ENCODE measurements at regions not wholly inside any gene's neighbourhood (a gene's known extent, or its start where the extent isn't known, plus 50 kb on each side); places are given as distances from the start of the nearest gene placed in this dataset.

DNA sequence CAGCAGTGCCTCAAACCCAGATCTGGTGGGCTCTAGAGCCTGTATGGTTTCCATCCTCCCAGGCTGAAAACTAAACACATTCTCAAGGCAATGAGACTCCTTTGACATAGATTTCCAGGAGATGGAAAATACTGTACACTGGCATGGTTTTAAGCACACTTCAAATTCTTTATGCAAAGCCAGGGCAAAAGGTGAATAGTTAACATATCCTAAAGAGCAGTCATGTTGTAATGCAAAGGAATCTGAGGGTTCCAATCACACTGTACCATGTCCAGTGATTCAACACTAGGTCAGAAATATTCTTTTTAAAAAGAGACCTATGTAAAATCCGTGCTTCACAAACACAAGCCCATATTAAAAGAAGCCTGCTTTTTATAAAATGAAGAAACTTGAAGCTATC, 195.3 kb downstream of the QDPR start:
- Histone ChIP-seq H3K4me1 (ENCODE audit: low read depth, poor library complexity, severe bottlenecking) (no peaks in the 10 kb centered on the region), H3K4me2 (no peak overlapping the region)

DNA sequence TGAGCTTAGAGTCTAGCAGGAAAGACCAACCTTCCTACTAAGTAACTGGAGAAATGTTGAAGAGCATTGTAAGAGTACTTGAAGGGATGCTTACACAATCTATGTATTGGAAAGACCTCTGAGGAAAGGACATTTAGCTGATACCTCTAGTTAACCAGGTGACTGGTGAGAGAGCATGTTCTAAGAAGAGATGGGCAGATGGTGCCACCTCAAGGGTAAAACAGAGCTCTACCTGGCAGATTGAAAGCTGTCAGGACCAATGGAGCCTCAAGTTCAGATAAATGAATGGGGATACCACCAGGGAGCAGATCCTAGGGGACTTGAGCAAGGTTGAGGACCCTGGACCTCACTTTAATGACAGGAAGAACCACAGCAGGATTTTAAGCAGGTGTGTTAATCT, 196.4 kb downstream of the QDPR start:
- TF ChIP-seq CTCF (conservative IDR thresholded peaks at IDR 0.05; ENCODE audit: low read depth, low read length) = no peak
- no peaks in the 10 kb centered on the region for H3K36me3 ChIP-seq (ENCODE audit: insufficient read depth)
- no peak overlapping the region for H3K9ac ChIP-seq
- H3K4me3 ChIP-seq (IDR thresholded peaks at IDR 0.05; ENCODE audit: insufficient read depth, low read depth, low read length) = no peak overlapping the region
- no peak overlapping the region for H3K27ac ChIP-seq
- no peaks in the 10 kb centered on the region for H3K4me1 ChIP-seq (ENCODE audit: low read depth, poor library complexity, severe bottlenecking)
- H3K79me2 ChIP-seq (ENCODE audit: insufficient read depth, low read depth) = no peaks in the 10 kb centered on the region
- no peak overlapping the region for H3K4me2 ChIP-seq
- H2AFZ ChIP-seq (ENCODE audit: low read depth) = no peak overlapping the region
- no peaks in the 10 kb centered on the region for H4K20me1 ChIP-seq (ENCODE audit: insufficient read depth)
- no peaks in the 10 kb centered on the region for H3K27me3 ChIP-seq (ENCODE audit: insufficient read depth, low read depth)

More for the DNA sequence above, 195.3 kb downstream of the QDPR start:
- Histone ChIP-seq H3K27me3 (ENCODE audit: insufficient read depth, low read depth) (no peaks in the 10 kb centered on the region), H3K9ac (no peak overlapping the region), H3K4me3 (IDR thresholded peaks at IDR 0.05; ENCODE audit: insufficient read depth, low read depth, low read length) (no peak overlapping the region), H3K79me2 (ENCODE audit: insufficient read depth, low read depth) (no peaks in the 10 kb centered on the region), H3K27ac (no peak overlapping the region), H3K36me3 (ENCODE audit: insufficient read depth) (no peaks in the 10 kb centered on the region), H2AFZ (ENCODE audit: low read depth) (no peak overlapping the region), H4K20me1 (ENCODE audit: insufficient read depth) (no peaks in the 10 kb centered on the region)
- no peak for TF ChIP-seq CTCF (conservative IDR thresholded peaks at IDR 0.05; ENCODE audit: low read depth, low read length)

- Histone ChIP-seq H3K36me3 (ENCODE audit: insufficient read depth) (no peaks in the 10 kb centered on the region), H3K4me2 (no peak overlapping the region)
Observed at GRCh38 chr4:17313194-17313593, 198.7 kb downstream of the QDPR start.

DNA sequence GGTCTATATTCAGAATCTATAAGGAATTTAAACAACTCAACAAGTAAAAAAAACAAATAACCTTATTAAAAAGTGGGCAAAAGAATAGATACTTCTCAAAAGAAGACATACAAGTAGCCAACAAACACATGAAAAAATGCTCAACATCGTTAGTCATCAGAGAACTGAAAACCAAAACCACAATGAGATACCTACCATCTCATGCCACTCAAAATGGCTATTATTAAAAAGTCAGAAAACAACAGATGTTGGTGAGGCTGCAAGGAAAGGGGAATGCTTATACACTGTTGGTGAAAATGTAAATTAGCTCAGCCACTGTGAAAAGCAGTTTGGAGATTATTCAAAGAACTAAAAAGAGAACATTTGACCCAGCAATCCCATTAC, 201.6 kb downstream of the QDPR start:
- Histone ChIP-seq H3K4me1 (ENCODE audit: low read depth, poor library complexity, severe bottlenecking) (peaks cover 19% of the 10 kb centered on the region), H4K20me1 (ENCODE audit: insufficient read depth) (no peaks in the 10 kb centered on the region), H3K9ac (no peak overlapping the region), H3K27ac (peak overlapping the region; percentile 60), H3K4me2 (peak overlapping the region; percentile 29; the same call in 1 of the 2 replicates), H3K4me3 (IDR thresholded peaks at IDR 0.05; ENCODE audit: insufficient read depth, low read depth, low read length) (no peak overlapping the region), H3K27me3 (ENCODE audit: insufficient read depth, low read depth) (no peaks in the 10 kb centered on the region), H3K36me3 (ENCODE audit: insufficient read depth) (no peaks in the 10 kb centered on the region), H3K79me2 (ENCODE audit: insufficient read depth, low read depth) (no peaks in the 10 kb centered on the region), H2AFZ (ENCODE audit: low read depth) (no peak overlapping the region)
- TF ChIP-seq CTCF (conservative IDR thresholded peaks at IDR 0.05; ENCODE audit: low read depth, low read length) = no peak

More at GRCh38 chr4:17313194-17313593, 198.7 kb downstream of the QDPR start:
- peaks cover 19% of the 10 kb centered on the region for H3K4me1 ChIP-seq (ENCODE audit: low read depth, poor library complexity, severe bottlenecking)
- no peak overlapping the region for H3K4me3 ChIP-seq (IDR thresholded peaks at IDR 0.05; ENCODE audit: insufficient read depth, low read depth, low read length)
- H3K9ac ChIP-seq = no peak overlapping the region
- H2AFZ ChIP-seq (ENCODE audit: low read depth) = no peak overlapping the region
- no peaks in the 10 kb centered on the region for H3K27me3 ChIP-seq (ENCODE audit: insufficient read depth, low read depth)
- no peaks in the 10 kb centered on the region for H4K20me1 ChIP-seq (ENCODE audit: insufficient read depth)
- no peak for TF ChIP-seq CTCF (conservative IDR thresholded peaks at IDR 0.05; ENCODE audit: low read depth, low read length)
- H3K79me2 ChIP-seq (ENCODE audit: insufficient read depth, low read depth) = no peaks in the 10 kb centered on the region
- H3K27ac ChIP-seq = no peak overlapping the region
